GM12878 (cell line): ENCODE measurements at regions not wholly inside any gene's neighbourhood (a gene's known extent, or its start where the extent isn't known, plus 50 kb on each side); places are given as distances from the start of the nearest gene placed in this dataset.
A peak's percentile ranks its signal among the peaks of the same experiment; 100 is the strongest.

ENCODE experiments used
- ATAC-seq: fragments of 200-7000 bp; cut with Tn5 transposase; 3 replicates; pipeline ENCODE4 v1.9.1; 2020; ENCODE audit warnings: mild to moderate bottlenecking, moderate library complexity
- BruUV-seq: library from RNA; stranded (reverse); fragments of 400-500 nt; replicated peaks from 2 replicates; lab custom pipeline; 2021; lab: Mats Ljungman, UMichigan
- CTCF ChIA-PET: fragments of 300-600 bp; sonication (Branson Sonifier 250); formaldehyde crosslinking; extraction: SDS; loops from one replicate; lab custom pipeline; 2021; ENCODE audit warnings: inconsistent platforms; lab: Yijun Ruan, JAX
- POLR2A ChIA-PET: fragments of 350-600 bp; formaldehyde crosslinking; extraction: SDS; loops from one replicate; lab custom pipeline; 2021; ENCODE audit warnings: inconsistent platforms; lab: Charles Lee
- RAD21 ChIA-PET: fragments of 300-600 bp; sonication (Branson Sonifier 250); formaldehyde crosslinking; loops from one replicate; lab custom pipeline; 2023; ENCODE audit warnings: antibody characterized with exemption; ENCODE audit not compliant: unreplicated experiment; lab: Charles Lee
- SMC1A ChIA-PET: fragments of 300-600 bp; sonication (Branson Sonifier 250); formaldehyde crosslinking; loops from one replicate; lab custom pipeline; 2023; ENCODE audit not compliant: unreplicated experiment, uncharacterized antibody; lab: Charles Lee
- DNase-seq: peaks from one replicate; pipeline ENCODE4 v3.0.0-alpha.2; 2011; ENCODE audit warnings: low read depth, low spot score
- FAIRE-seq: peaks from 3 replicates; lab custom pipeline; 2011; peaks lifted over from hg19 to GRCh38; lab: Jason Lieb, UNC
- H2AFZ ChIP-seq: 2 replicates; pipeline ENCODE4 v1.6.0; 2011; ENCODE audit warnings: low read depth, low read length, control low read depth; ENCODE audit not compliant: control insufficient read depth
- H3K27ac ChIP-seq: 2 replicates; pipeline ENCODE4 v1.5.1; 2011; ENCODE audit warnings: control low read depth; ENCODE audit not compliant: control insufficient read depth, insufficient read depth
- H3K27me3 ChIP-seq, 2 experiments: replicated peaks in 1 of 2; 2 replicates each; pipeline versions ENCODE4 v1.6.0 to v1.6.1; 2011; ENCODE audit warnings: low read length in 1 of 2; ENCODE audit not compliant: control insufficient read depth in 2 of 2, insufficient read depth in 2 of 2
- H3K36me3 ChIP-seq, 2 experiments: 2 replicates each; pipeline ENCODE4 v1.5.1; 2011; ENCODE audit warnings: low read length in 1 of 2; ENCODE audit not compliant: control insufficient read depth in 2 of 2, insufficient read depth in 2 of 2
- H3K4me1 ChIP-seq: 2 replicates; pipeline ENCODE4 v1.6.1; 2011; ENCODE audit warnings: mild to moderate bottlenecking, low read length, moderate library complexity, mixed read lengths; ENCODE audit not compliant: control insufficient read depth, insufficient read depth
- H3K4me2 ChIP-seq: 2 replicates; pipeline ENCODE4 v1.6.0; 2011; ENCODE audit warnings: control low read depth; ENCODE audit not compliant: control insufficient read depth, insufficient read depth
- H3K4me3 ChIP-seq: fragments of 200-600 bp; sonication (generic); 2 replicates; pipeline ENCODE4 v1.5.1; 2016
- H3K79me2 ChIP-seq: 2 replicates; pipeline ENCODE4 v1.6.0; 2011; ENCODE audit warnings: low read length; ENCODE audit not compliant: control insufficient read depth, insufficient read depth
- H3K9ac ChIP-seq: 2 replicates; pipeline ENCODE4 v1.8.0; 2011; ENCODE audit warnings: low read length, control low read depth, mixed read lengths; ENCODE audit not compliant: control insufficient read depth, insufficient read depth
- H3K9me3 ChIP-seq: replicated peaks from 3 replicates; pipeline ENCODE4 v1.5.1; 2011; ENCODE audit warnings: mild to moderate bottlenecking, low read length; ENCODE audit not compliant: control insufficient read depth, insufficient read depth
- H4K20me1 ChIP-seq: 2 replicates; pipeline ENCODE4 v1.6.0; 2011; ENCODE audit not compliant: control insufficient read depth, insufficient read depth
- BACH1 ChIP-seq: fragments of 450-650 bp; IDR thresholded peaks from 2 replicates; pipeline ENCODE4 v1.6.1; 2017; ENCODE audit warnings: mild to moderate bottlenecking, borderline replicate concordance
- CBFB ChIP-seq: IDR thresholded peaks from 2 replicates; pipeline ENCODE4 v1.6.1; 2016; ENCODE audit warnings: antibody characterized with exemption, low read depth
- CEBPZ ChIP-seq: fragments of 150-350 bp; IDR thresholded peaks from 2 replicates; pipeline ENCODE4 v1.6.1; 2016; ENCODE audit warnings: low read depth, low read length
- EP300 ChIP-seq, 2 experiments: fragments of 150-350 bp in 1 of 2; IDR thresholded peaks; 2 replicates each; pipeline ENCODE4 v1.6.1; 2011 to 2012; ENCODE audit warnings: low read depth in 2 of 2, low read length in 2 of 2, borderline replicate concordance in 1 of 2, improper control_type of control experiment in 1 of 2, inconsistent platforms in 1 of 2; ENCODE audit not compliant: control insufficient read depth in 1 of 2
- ETV6 ChIP-seq, 2 experiments: fragments of 450-650 bp in 1 of 2; IDR thresholded peaks in 1 of 2; conservative IDR thresholded peaks in 1 of 2; 2 replicates each; pipeline ENCODE4 v1.6.1; 2014; ENCODE audit warnings: antibody characterized with exemption in 1 of 2, borderline replicate concordance in 1 of 2, low read depth in 1 of 2, mild to moderate bottlenecking in 1 of 2, moderate library complexity in 1 of 2
- FOXM1 ChIP-seq: IDR thresholded peaks from 2 replicates; pipeline ENCODE4 v1.6.1; 2012; ENCODE audit warnings: low read depth, mild to moderate bottlenecking, inconsistent platforms, low read length, moderate library complexity
- GATAD2B ChIP-seq: fragments of 450-650 bp; conservative IDR thresholded peaks from 2 replicates; pipeline ENCODE4 v1.6.1; 2017; ENCODE audit warnings: low read depth, mild to moderate bottlenecking, moderate library complexity
- HDAC6 ChIP-seq: fragments of 200-600 bp; sonication (generic); IDR thresholded peaks from one replicate; pipeline ENCODE4 v1.8.0; 2017; ENCODE audit warnings: antibody characterized with exemption; ENCODE audit not compliant: unreplicated experiment
- POLR2A ChIP-seq: IDR thresholded peaks from 2 replicates; pipeline ENCODE4 v1.6.1; 2011; ENCODE audit warnings: low read depth, mild to moderate bottlenecking, low read length
- PRDM15 ChIP-seq: fragments of 450-650 bp; formaldehyde crosslinking; IDR thresholded peaks from 2 replicates; pipeline ENCODE4 v1.4.0; 2020; ENCODE audit warnings: mild to moderate bottlenecking, moderate library complexity
- RAD21 ChIP-seq: IDR thresholded peaks from 2 replicates; pipeline ENCODE4 v1.6.1; 2011; ENCODE audit warnings: mild to moderate bottlenecking, low read depth, low read length, moderate library complexity; ENCODE audit not compliant: insufficient read depth
- RUNX3 ChIP-seq: IDR thresholded peaks from 2 replicates; pipeline ENCODE4 v1.6.1; 2012; ENCODE audit warnings: low read length, inconsistent platforms
- SREBF1 ChIP-seq: IDR thresholded peaks from 2 replicates; pipeline ENCODE4 v1.6.1; 2012; ENCODE audit warnings: mild to moderate bottlenecking, low read length
- SREBF2 ChIP-seq: IDR thresholded peaks from 2 replicates; pipeline ENCODE4 v1.6.1; 2012; ENCODE audit warnings: mild to moderate bottlenecking, low read length
- SRF ChIP-seq, 2 experiments: IDR thresholded peaks; 2 replicates each; pipeline ENCODE4 v1.6.1; 2011; ENCODE audit warnings: low read depth in 2 of 2, low read length in 2 of 2, mild to moderate bottlenecking in 1 of 2, moderate library complexity in 1 of 2
- TCF7 ChIP-seq: IDR thresholded peaks from 2 replicates; pipeline ENCODE4 v1.6.1; 2014; ENCODE audit warnings: antibody characterized with exemption, borderline replicate concordance
- USF1 ChIP-seq: IDR thresholded peaks from 2 replicates; pipeline ENCODE4 v1.6.1; 2011; ENCODE audit warnings: borderline replicate concordance, low read depth, mild to moderate bottlenecking, moderate library complexity, mixed read lengths, low read length; ENCODE audit not compliant: insufficient read depth; ENCODE audit errors: extremely low read length
- ZNF24 ChIP-seq: fragments of 450-650 bp; IDR thresholded peaks from 2 replicates; pipeline ENCODE4 v1.6.1; 2017; ENCODE audit warnings: antibody characterized with exemption, mild to moderate bottlenecking
- WGBS: methylation state at CpG from one replicate; pipeline ENCODE4 v1.1.6; 2016; ENCODE audit warnings: low lambda C conversion rate; ENCODE audit not compliant: insufficient replicate concordance, insufficient coverage; ENCODE audit errors: missing lambda C conversion rate; 5-methylcytosine and 5-hydroxymethylcytosine counted together
- in situ Hi-C: fragments of 300-500 bp; cut with MboI; formaldehyde crosslinking; loops from 9 replicates; pipeline ENCODE4 v1.14.3; 2018; ENCODE audit warnings: mixed read lengths
- intact Hi-C: fragments of 100-400 bp; cut with micrococcal nuclease; formaldehyde crosslinking; loops from one replicate; pipeline ENCODE4 v1.14.2; 2022; ENCODE audit not compliant: unreplicated experiment

- no peak overlapping the region for H3K4me3 ChIP-seq
- POLR2A ChIA-PET = no interaction called here
- H3K9ac ChIP-seq = no peak overlapping the region
- H4K20me1 ChIP-seq = no peaks in the 10 kb centered on the region
- H2AFZ ChIP-seq = no peak overlapping the region
- no peak overlapping the region for H3K27ac ChIP-seq
- H3K4me2 ChIP-seq = no peak overlapping the region
- CTCF ChIA-PET = no interaction called here
- H3K27me3 ChIP-seq = peaks cover 2 to 8% of the 10 kb centered on the region in 2 experiments; a peak in 3 of 4 replicates
- RAD21 ChIA-PET = no interaction called here
- DNase-seq (no peak), FAIRE-seq (peak; percentile 7), ATAC-seq (peak; percentile 60)
- SMC1A ChIA-PET = no interaction called here
- 0% methylated on average over 2 of the region's 2 CpGs for WGBS
- in situ Hi-C loops (no loop called here), intact Hi-C loops (no loop called here)
- H3K4me1 ChIP-seq = peaks cover 3% of the 10 kb centered on the region; the same call in 1 of the 2 replicates
- no TSS peak for BruUV-seq
- H3K36me3 ChIP-seq = no peaks in the 10 kb centered on the region
- H3K9me3 ChIP-seq = no peaks in the 10 kb centered on the region
- H3K79me2 ChIP-seq = no peaks in the 10 kb centered on the region
- TF ChIP-seq PRDM15 (CRISPR knock-in tag) (no peak), TCF7 (no peak), ETV6 (conservative IDR thresholded peaks at IDR 0.05 in 1 of 2, IDR thresholded peaks at IDR 0.05 in 1 of 2; ENCODE audit: borderline replicate concordance in 1 of 2, low read depth in 1 of 2) (no peak), RAD21 (no peak), SRF (IDR thresholded peaks at IDR 0.05; ENCODE audit: low read depth in 2 of 2, low read length in 2 of 2) (no peak), GATAD2B (no peak), POLR2A (no peak), SREBF2 (no peak), USF1 (no peak), ZNF24 (no peak), HDAC6 (no peak), RUNX3 (peak; percentile 86), CBFB (peak; percentile 31; the same call in 1 of the 2 replicates), BACH1 (no peak), FOXM1 (no peak), EP300 (IDR thresholded peaks at IDR 0.05; ENCODE audit: borderline replicate concordance in 1 of 2, control insufficient read depth in 1 of 2, low read depth in 2 of 2, low read length in 2 of 2) (no peak), SREBF1 (no peak), CEBPZ (no peak)
Observed at GRCh38 chr1:229127301-229127700, 143.6 kb upstream of the RAB4A start.
